GM21515 (cell line): ENCODE measurements at regions not wholly inside any gene's neighbourhood (a gene's known extent, or its start where the extent isn't known, plus 50 kb on each side); places are given as distances from the start of the nearest gene placed in this dataset.

Experiments used
- ATAC-seq: cut with Tn5 transposase; IDR thresholded peaks from one replicate; pipeline ENCODE4 v1.9.1; 2021; ENCODE audit not compliant: unreplicated experiment

GRCh38 chr5:145708169-145708568, 127.0 kb downstream of the PRELID2 start:
- ATAC-seq = no peak

- no peak for ATAC-seq
Measured at GRCh38 chr5:145704724-145705123, 130.4 kb downstream of the PRELID2 start.

GRCh38 chr5:145703856-145704255, 131.3 kb downstream of the PRELID2 start:
- ATAC-seq = no peak

GRCh38 chr5:145701404-145701803, 133.7 kb downstream of the PRELID2 start:
- no peak for ATAC-seq

- no peak for ATAC-seq
Measured at GRCh38 chr5:145699846-145700245, 135.3 kb downstream of the PRELID2 start.

- ATAC-seq = peak; percentile 78
Measured at GRCh38 chr5:145697251-145697990, 137.7 kb downstream of the PRELID2 start.

- ATAC-seq = peak; percentile 81
Measured at GRCh38 chr5:145689235-145689634, 145.9 kb downstream of the PRELID2 start.

GRCh38 chr5:145687943-145688342, 147.2 kb downstream of the PRELID2 start:
- no peak for ATAC-seq

- no peak for ATAC-seq
Measured at GRCh38 chr5:145685417-145685816, 149.7 kb downstream of the PRELID2 start.

GRCh38 chr5:145683431-145683830, 151.7 kb downstream of the PRELID2 start:
- no peak for ATAC-seq

GRCh38 chr5:145682197-145682899, 152.8 kb downstream of the PRELID2 start:
- ATAC-seq = no peak

GRCh38 chr5:145681686-145682085, 153.5 kb downstream of the PRELID2 start:
- ATAC-seq = peak; percentile 94

GRCh38 chr5:145681216-145681615, 153.9 kb downstream of the PRELID2 start:
- ATAC-seq = no peak

GRCh38 chr5:145680767-145681166, 154.4 kb downstream of the PRELID2 start:
- no peak for ATAC-seq

GRCh38 chr5:145680169-145680568, 155.0 kb downstream of the PRELID2 start:
- ATAC-seq = no peak

- no peak for ATAC-seq
Measured at GRCh38 chr5:145678255-145678654, 156.9 kb downstream of the PRELID2 start.

GRCh38 chr5:145673786-145674185, 161.4 kb downstream of the PRELID2 start:
- ATAC-seq = no peak

- no peak for ATAC-seq
Measured at GRCh38 chr5:145668714-145669113, 166.4 kb downstream of the PRELID2 start.

GRCh38 chr5:145667742-145668141, 167.4 kb downstream of the PRELID2 start:
- ATAC-seq = no peak

GRCh38 chr5:145666591-145666990, 168.6 kb downstream of the PRELID2 start:
- ATAC-seq = no peak

GRCh38 chr5:145661737-145662485, 173.2 kb downstream of the PRELID2 start:
- no peak for ATAC-seq
